GM13976 (cell line): ENCODE measurements at regions not wholly inside any gene's neighbourhood (a gene's known extent, or its start where the extent isn't known, plus 50 kb on each side); places are given as distances from the start of the nearest gene placed in this dataset.

Source experiments
- DNase-seq: peaks from one replicate; pipeline ENCODE4 v3.0.0; 2012; ENCODE audit warnings: low spot score
- CTCF ChIP-seq: IDR thresholded peaks from 2 replicates; pipeline ENCODE4 v1.5.1; 2012; ENCODE audit warnings: borderline replicate concordance, mild to moderate bottlenecking; ENCODE audit not compliant: insufficient read depth; ENCODE audit errors: extremely low read depth, missing control alignments, control extremely low read depth
- in situ Hi-C: fragments of 300-500 bp; cut with MboI; formaldehyde crosslinking; loops from one replicate; pipeline ENCODE4 v1.12.0; 2022; ENCODE audit warnings: low sequenced_read_pairs, mixed read lengths, inconsistent platforms; ENCODE audit not compliant: unreplicated experiment

DNA sequence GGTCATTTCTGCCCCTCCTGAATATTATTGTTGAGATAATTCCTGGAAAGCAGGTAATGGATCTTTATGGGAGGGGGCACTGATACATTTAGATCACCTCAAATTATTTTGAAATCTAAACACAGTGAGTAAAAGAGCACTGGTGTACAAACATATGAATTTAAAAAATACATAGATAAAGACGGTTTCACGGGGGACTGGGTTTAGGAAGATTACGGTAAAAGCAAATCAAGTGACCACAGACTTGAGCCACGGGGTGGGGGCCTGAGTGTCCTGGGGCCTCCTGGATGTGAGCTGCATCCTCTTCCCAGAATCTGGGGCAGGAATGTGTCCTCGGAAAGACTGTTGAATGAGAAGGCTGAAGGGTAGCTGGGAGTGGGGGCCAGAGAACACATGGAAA, 219.1 kb upstream of the KLF6 start:
- DNase-seq, result no peak
- in situ Hi-C loops, result no loop called here
- TF ChIP-seq CTCF, result no peak

DNA sequence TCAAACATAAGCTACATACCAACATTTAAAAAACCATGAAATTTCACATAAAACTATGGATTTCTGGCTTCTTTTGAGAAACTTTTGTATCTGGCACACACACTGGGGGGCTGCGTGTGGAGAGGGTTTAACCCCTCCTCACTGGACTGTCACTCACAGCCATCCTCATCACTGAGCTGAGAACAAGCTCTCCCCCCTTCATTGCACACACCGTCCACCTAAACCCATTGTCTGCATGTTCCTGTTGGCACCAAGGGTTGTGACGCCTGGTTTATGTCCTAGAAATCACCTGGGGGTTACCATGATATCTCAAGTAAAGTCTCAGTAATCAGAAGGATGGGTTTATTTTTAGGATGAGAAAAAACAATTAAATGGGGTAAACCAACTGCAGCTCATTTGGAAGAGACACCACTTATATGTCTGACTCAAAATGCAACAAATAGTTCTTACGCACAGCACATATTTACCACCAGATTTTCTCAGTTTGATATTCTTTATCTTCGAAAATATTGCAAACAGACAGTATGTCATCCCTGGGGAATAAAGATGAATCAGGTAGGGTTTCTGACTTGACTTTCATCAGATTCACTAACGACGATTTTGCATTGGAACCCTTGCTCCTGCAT, 218.5 kb upstream of the KLF6 start:
- in situ Hi-C loops, result no loop called here
- no peak for TF ChIP-seq CTCF
- DNase-seq, result no peak

DNA sequence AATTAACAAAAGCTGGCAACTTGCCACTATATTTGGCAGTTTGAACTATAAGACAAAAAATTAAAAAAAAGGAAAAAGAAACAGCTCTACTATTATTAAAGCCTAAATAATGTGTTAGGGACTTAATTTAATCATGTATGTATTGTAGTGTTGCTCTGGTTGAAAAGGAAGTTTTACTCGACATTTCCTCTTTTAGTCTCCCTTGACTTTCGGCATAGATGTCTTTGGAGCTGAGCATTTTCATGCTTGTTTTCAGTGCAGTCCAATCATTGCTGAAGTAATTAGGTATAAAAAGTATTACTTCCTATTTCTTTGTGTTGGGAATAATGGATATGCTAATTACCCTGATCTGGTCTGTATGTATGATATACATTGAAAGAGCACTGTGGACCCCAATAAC, 216.8 kb upstream of the KLF6 start:
- no peak for TF ChIP-seq CTCF
- in situ Hi-C loops, result no loop called here
- no peak for DNase-seq

- DNase-seq, result no peak
- in situ Hi-C loops, result no loop called here
- no peak for TF ChIP-seq CTCF
Measured at GRCh38 chr10:3999642-4000041, 214.6 kb upstream of the KLF6 start.

DNA sequence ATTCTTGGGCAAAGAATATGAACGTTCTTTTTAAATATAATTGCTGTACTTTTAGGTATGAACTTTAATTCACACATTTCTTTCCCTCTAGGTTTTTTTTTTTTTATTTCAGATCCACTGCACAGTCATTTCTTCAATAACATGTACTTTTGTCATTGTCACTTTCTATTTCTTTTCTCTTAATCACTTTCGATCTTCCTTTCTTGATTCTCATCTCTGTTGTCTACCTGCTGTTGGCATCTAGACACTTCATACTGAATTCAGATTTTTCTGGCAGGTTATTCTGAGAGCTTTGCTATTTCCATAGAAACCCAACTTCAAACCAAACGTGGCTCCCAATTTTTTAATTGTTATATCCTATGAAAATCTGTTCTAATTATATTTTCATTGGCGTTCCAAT, 211.7 kb upstream of the KLF6 start:
- no peak for DNase-seq
- in situ Hi-C loops, result no loop called here
- no peak for TF ChIP-seq CTCF

DNA sequence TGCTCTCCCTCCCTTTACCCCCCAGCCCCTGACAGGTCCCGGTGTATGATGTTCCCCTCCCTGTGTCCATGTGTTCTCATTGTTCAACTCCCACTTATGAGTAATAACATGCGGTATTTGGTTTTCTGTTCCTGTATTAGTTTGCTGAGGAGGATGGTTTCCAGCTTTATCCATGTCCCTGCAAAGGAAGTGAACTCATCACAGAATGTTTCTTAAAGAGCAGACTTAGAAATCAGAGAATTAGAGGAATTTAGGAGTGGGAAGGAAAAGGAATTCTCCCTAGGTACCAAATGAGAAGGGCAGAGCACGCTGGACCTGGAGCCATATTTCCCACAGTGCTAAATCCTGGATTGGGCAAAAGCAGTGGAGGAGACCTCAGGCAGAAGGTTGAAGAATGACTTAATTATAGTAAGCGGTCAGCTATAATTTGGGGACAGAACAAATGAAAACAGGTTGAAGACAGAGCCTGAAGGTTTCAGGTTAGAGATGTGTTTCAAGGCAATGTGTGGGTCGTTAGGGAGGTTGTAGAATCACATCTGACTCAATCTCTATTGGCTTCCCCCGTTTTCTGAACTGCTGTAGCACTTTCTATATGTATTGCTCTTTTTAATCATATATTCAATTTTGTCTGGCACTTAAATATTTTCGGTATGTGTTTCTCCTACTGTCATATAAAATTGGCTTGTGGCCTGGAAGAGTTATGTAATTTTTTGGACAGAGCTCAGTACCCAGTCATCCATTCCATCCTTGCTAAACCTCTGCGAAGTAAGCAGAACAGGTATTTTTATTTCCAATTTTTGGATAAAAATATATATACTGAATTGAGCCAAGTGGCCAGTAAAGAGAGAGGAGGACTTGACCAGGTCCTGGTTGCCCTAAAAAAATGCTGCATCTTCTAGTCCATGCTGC, 210.5 kb upstream of the KLF6 start:
- DNase-seq, result no peak
- no peak for TF ChIP-seq CTCF
- in situ Hi-C loops, result no loop called here
